Calu3 (cell line): ENCODE measurements at regions not wholly inside any gene's neighbourhood (a gene's known extent, or its start where the extent isn't known, plus 50 kb on each side); places are given as distances from the start of the nearest gene placed in this dataset.

Source experiments
- BruUV-seq: library from RNA; stranded (reverse); fragments of 400-500 nt; replicated peaks from 2 replicates; lab custom pipeline; 2021; lab: Mats Ljungman, UMichigan
- CTCF ChIA-PET: fragments of 300-600 bp; sonication (Branson Sonifier 250); formaldehyde crosslinking; loops from one replicate; lab custom pipeline; 2022; ENCODE audit warnings: antibody characterized with exemption; lab: Charles Lee
- DNase-seq: peaks from one replicate; pipeline ENCODE4 v3.0.0; 2022
- H3K27ac Mint-ChIP-seq: one replicate; pipeline ENCODE4 v1.8.0; 2022; ENCODE audit warnings: mixed read lengths; ENCODE audit not compliant: unreplicated experiment
- H3K27me3 Mint-ChIP-seq: one replicate; pipeline ENCODE4 v1.8.0; 2022; ENCODE audit warnings: mixed read lengths; ENCODE audit not compliant: unreplicated experiment
- H3K36me3 Mint-ChIP-seq: one replicate; pipeline ENCODE4 v1.8.0; 2022; ENCODE audit warnings: mild to moderate bottlenecking, moderate library complexity, mixed read lengths; ENCODE audit not compliant: insufficient read depth, unreplicated experiment
- H3K4me1 Mint-ChIP-seq: one replicate; pipeline ENCODE4 v1.8.0; 2022; ENCODE audit warnings: mild to moderate bottlenecking, low read depth, mixed read lengths; ENCODE audit not compliant: unreplicated experiment
- H3K4me3 Mint-ChIP-seq: one replicate; pipeline ENCODE4 v1.8.0; 2022; ENCODE audit warnings: mild to moderate bottlenecking, low read depth, moderate library complexity, mixed read lengths; ENCODE audit not compliant: unreplicated experiment
- H3K9me3 Mint-ChIP-seq: one replicate; pipeline ENCODE4 v1.8.0; 2022; ENCODE audit warnings: low read depth, mixed read lengths; ENCODE audit not compliant: unreplicated experiment
- CTCF ChIP-seq: fragments of 200-600 bp; IDR thresholded peaks from one replicate; pipeline ENCODE4 v1.8.0; 2022; ENCODE audit warnings: antibody characterized with exemption; ENCODE audit not compliant: unreplicated experiment
- intact Hi-C: fragments of 100-400 bp; cut with micrococcal nuclease; formaldehyde crosslinking; loops from one replicate; pipeline ENCODE4 v1.10.0; 2022; ENCODE audit not compliant: unreplicated experiment

GRCh38 chr13:107387525-107387924, 819.6 kb upstream of the ARGLU1 start:
- no peak for TF ChIP-seq CTCF
- no peaks in the 10 kb centered on the region for H3K9me3 Mint-ChIP-seq
- no peaks in the 10 kb centered on the region for H3K4me1 Mint-ChIP-seq
- no peak for DNase-seq
- no peak overlapping the region for H3K27ac Mint-ChIP-seq
- intact Hi-C loops = no loop called here
- H3K36me3 Mint-ChIP-seq = no peaks in the 10 kb centered on the region
- BruUV-seq = no TSS peak
- CTCF ChIA-PET = no interaction called here
- no peak overlapping the region for H3K4me3 Mint-ChIP-seq
- no peaks in the 10 kb centered on the region for H3K27me3 Mint-ChIP-seq

- CTCF ChIA-PET = no interaction called here
- no peak for DNase-seq
- no peaks in the 10 kb centered on the region for H3K27me3 Mint-ChIP-seq
Observed at GRCh38 chr13:107379407-107380155, 811.6 kb upstream of the ARGLU1 start.

GRCh38 chr13:107376341-107377125, 808.6 kb upstream of the ARGLU1 start:
- Mint-ChIP-seq H3K27ac (no peak overlapping the region), H3K27me3 (no peaks in the 10 kb centered on the region), H3K9me3 (no peaks in the 10 kb centered on the region), H3K4me3 (no peak overlapping the region), H3K4me1 (no peaks in the 10 kb centered on the region), H3K36me3 (no peaks in the 10 kb centered on the region)
- no peak for TF ChIP-seq CTCF
- BruUV-seq = no TSS peak
- no peak for DNase-seq
- intact Hi-C loops = loop anchor here (10.0 kb wide), 1 partner anchor 488 kb away; a partner anchor contains a TSS
- CTCF ChIA-PET = no interaction called here

More at GRCh38 chr13:107379407-107380155, 811.6 kb upstream of the ARGLU1 start:
- no peak overlapping the region for H3K27ac Mint-ChIP-seq
- H3K4me3 Mint-ChIP-seq = no peak overlapping the region
- no peaks in the 10 kb centered on the region for H3K36me3 Mint-ChIP-seq
- no peaks in the 10 kb centered on the region for H3K9me3 Mint-ChIP-seq
- TF ChIP-seq CTCF = no peak
- intact Hi-C loops = loop anchor here (10.0 kb wide), 1 partner anchor 485 kb away; a partner anchor contains a TSS
- H3K4me1 Mint-ChIP-seq = no peaks in the 10 kb centered on the region
- no TSS peak for BruUV-seq

GRCh38 chr13:107375701-107376340, 807.9 kb upstream of the ARGLU1 start:
- no peaks in the 10 kb centered on the region for H3K4me1 Mint-ChIP-seq
- no peak overlapping the region for H3K4me3 Mint-ChIP-seq
- no peaks in the 10 kb centered on the region for H3K36me3 Mint-ChIP-seq
- no peak for DNase-seq
- intact Hi-C loops = loop anchor here (10.0 kb wide), 1 partner anchor 489 kb away; a partner anchor contains a TSS
- H3K27me3 Mint-ChIP-seq = no peaks in the 10 kb centered on the region
- no TSS peak for BruUV-seq
- H3K27ac Mint-ChIP-seq = no peak overlapping the region
- CTCF ChIA-PET = no interaction called here
- no peaks in the 10 kb centered on the region for H3K9me3 Mint-ChIP-seq
- TF ChIP-seq CTCF = no peak
